ENCODE measurements at regions not wholly inside any gene's neighbourhood (a gene's known extent, or its start where the extent isn't known, plus 50 kb on each side); places are given as distances from the start of the nearest gene placed in this dataset.

GRCh38 chr17:73954951-73955350, 248.5 kb upstream of the RPL38 start:
- no peak for DNase-seq
- H3K9me3 ChIP-seq: no peaks in the 10 kb centered on the region
- H3K27me3 ChIP-seq: peaks cover 11 to 44% (median 12%) of the 10 kb centered on the region in 3 donors
- peaks cover 0 to 12% (median 11%) of the 10 kb centered on the region in 4 donors for H3K4me1 ChIP-seq
- H3K27ac ChIP-seq: no peak overlapping the region
- H3K36me3 ChIP-seq: no peaks in the 10 kb centered on the region
- 29 to 69% methylated on average over 5 of the region's 5 CpGs for WGBS, 2 donors
- intact Hi-C loops (cut with DNase I): no loop called here
- no peak for TF ChIP-seq POLR2AphosphoS5 (IDR thresholded peaks at IDR 0.05)
- no peak for TF ChIP-seq EP300 (IDR thresholded peaks at IDR 0.05)
- TF ChIP-seq POLR2A (IDR thresholded peaks at IDR 0.05): no peak
- no peak for TF ChIP-seq CTCF (IDR thresholded peaks at IDR 0.05)
- no peak overlapping the region for H3K4me3 ChIP-seq

- H3K36me3 ChIP-seq: no peaks in the 10 kb centered on the region
- no peaks in the 10 kb centered on the region for H3K9me3 ChIP-seq
- no peak for DNase-seq
- 76 to 87% methylated on average over 5 of the region's 5 CpGs for WGBS, 2 donors
- intact Hi-C loops (cut with DNase I): no loop called here
- H3K4me1 ChIP-seq: peaks cover 0 to 12% (median 11%) of the 10 kb centered on the region in 4 donors
- H3K4me3 ChIP-seq: no peak overlapping the region
- peaks cover 11 to 39% (median 12%) of the 10 kb centered on the region in 3 donors for H3K27me3 ChIP-seq
- H3K27ac ChIP-seq: no peak overlapping the region
- no peak for TF ChIP-seq POLR2A (IDR thresholded peaks at IDR 0.05)
- no peak for TF ChIP-seq EP300 (IDR thresholded peaks at IDR 0.05)
- no peak for TF ChIP-seq CTCF (IDR thresholded peaks at IDR 0.05)
- TF ChIP-seq POLR2AphosphoS5 (IDR thresholded peaks at IDR 0.05): no peak
Observed at GRCh38 chr17:73955616-73956015, 247.9 kb upstream of the RPL38 start.

- intact Hi-C loops (cut with DNase I): no loop called here
- no peak for DNase-seq
- Histone ChIP-seq H3K36me3 (no peaks in the 10 kb centered on the region), H3K4me3 (no peak overlapping the region), H3K27ac (no peak overlapping the region), H3K4me1 (peaks cover 0 to 12% (median 11%) of the 10 kb centered on the region in 4 donors), H3K9me3 (no peaks in the 10 kb centered on the region), H3K27me3 (peaks cover 11 to 34% (median 12%) of the 10 kb centered on the region in 3 donors)
- TF ChIP-seq POLR2AphosphoS5 (IDR thresholded peaks at IDR 0.05) (no peak), EP300 (IDR thresholded peaks at IDR 0.05) (no peak), CTCF (IDR thresholded peaks at IDR 0.05) (no peak), POLR2A (IDR thresholded peaks at IDR 0.05) (no peak)
- WGBS, 2 donors: 52 to 76% methylated on average over 1 of the region's 1 CpG
Observed at GRCh38 chr17:73956169-73956568, 247.3 kb upstream of the RPL38 start.

GRCh38 chr17:73956595-73957465, 246.6 kb upstream of the RPL38 start:
- TF ChIP-seq EP300 (IDR thresholded peaks at IDR 0.05): no peak
- TF ChIP-seq CTCF (IDR thresholded peaks at IDR 0.05): no peak
- TF ChIP-seq POLR2AphosphoS5 (IDR thresholded peaks at IDR 0.05): no peak
- TF ChIP-seq POLR2A (IDR thresholded peaks at IDR 0.05): no peak
- H3K36me3 ChIP-seq: no peaks in the 10 kb centered on the region
- H3K27me3 ChIP-seq: peaks cover 11 to 27% (median 12%) of the 10 kb centered on the region in 3 donors
- DNase-seq: no peak
- H3K4me1 ChIP-seq: peaks cover 0 to 12% (median 11%) of the 10 kb centered on the region in 4 donors
- intact Hi-C loops (cut with DNase I): no loop called here
- H3K9me3 ChIP-seq: no peaks in the 10 kb centered on the region
- no peak overlapping the region for H3K27ac ChIP-seq
- 40 to 67% methylated on average over 15 of the region's 15 CpGs for WGBS, 2 donors
- H3K4me3 ChIP-seq: no peak overlapping the region
